Epithelial cell of proximal tubule (primary cell): ENCODE measurements at regions not wholly inside any gene's neighbourhood (a gene's known extent, or its start where the extent isn't known, plus 50 kb on each side); places are given as distances from the start of the nearest gene placed in this dataset.

Experiments used
- DNase-seq: peaks from one replicate; pipeline ENCODE4 v3.0.0-alpha.2; 2011; ENCODE audit warnings: low read depth
- H3K4me3 ChIP-seq: 2 replicates; pipeline ENCODE4 v1.5.1; 2011; ENCODE audit warnings: low read depth, mild to moderate bottlenecking, low read length
- TF ChIP-seq, protein P1 (sequence below): conservative IDR thresholded peaks from 2 replicates; pipeline ENCODE4 v1.5.1; 2012; ENCODE audit warnings: low read depth, mild to moderate bottlenecking, low read length

DNA sequence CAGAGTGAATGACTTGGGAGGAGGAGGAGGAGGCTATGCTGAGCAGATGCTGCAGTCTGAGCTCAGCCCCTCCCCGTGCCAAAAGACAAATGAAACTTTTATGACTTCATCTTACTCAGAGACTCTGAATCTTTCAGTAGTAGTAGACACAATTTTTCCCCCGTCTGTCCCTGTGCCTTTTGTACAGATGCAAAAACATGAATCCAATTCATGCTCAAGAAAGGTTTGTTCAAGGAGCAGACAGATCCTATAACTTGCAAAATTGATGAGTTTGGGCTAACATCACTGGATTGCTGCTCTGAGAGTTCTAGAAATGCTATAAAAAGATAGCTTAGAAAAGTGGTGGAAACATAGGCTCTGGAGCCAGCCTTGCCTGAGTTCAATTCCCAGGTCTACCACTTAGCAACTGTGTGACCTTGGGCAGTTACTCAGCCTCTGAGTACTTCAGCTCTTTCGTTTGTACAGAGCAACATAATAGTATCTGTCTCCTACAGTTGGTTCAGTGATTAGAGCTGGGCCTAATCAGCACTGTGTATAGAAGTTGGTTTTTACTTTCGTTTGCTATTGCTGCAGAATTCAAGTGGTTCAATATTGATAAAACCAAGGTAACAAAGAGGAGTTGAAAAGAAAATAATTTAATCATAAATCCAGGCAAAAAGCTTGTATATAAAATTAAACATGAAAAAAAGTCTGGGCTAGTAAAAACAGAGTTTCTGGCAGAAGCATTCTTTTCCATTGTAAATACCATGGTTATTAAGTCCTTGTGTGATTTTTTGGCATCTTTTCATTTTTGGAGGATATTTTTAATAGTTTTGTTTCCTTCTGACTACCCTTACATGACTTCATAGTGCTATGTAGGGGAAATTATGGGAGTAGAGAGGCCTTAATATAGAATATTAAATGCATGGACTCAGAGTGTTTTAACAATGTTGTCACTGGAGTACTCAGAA, 174.2 kb upstream of the ZNF32 start:
- TF ChIP-seq, protein P1, sequence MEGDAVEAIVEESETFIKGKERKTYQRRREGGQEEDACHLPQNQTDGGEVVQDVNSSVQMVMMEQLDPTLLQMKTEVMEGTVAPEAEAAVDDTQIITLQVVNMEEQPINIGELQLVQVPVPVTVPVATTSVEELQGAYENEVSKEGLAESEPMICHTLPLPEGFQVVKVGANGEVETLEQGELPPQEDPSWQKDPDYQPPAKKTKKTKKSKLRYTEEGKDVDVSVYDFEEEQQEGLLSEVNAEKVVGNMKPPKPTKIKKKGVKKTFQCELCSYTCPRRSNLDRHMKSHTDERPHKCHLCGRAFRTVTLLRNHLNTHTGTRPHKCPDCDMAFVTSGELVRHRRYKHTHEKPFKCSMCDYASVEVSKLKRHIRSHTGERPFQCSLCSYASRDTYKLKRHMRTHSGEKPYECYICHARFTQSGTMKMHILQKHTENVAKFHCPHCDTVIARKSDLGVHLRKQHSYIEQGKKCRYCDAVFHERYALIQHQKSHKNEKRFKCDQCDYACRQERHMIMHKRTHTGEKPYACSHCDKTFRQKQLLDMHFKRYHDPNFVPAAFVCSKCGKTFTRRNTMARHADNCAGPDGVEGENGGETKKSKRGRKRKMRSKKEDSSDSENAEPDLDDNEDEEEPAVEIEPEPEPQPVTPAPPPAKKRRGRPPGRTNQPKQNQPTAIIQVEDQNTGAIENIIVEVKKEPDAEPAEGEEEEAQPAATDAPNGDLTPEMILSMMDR: no peak
- H3K4me3 ChIP-seq: no peak overlapping the region
- DNase-seq: no peak

GRCh38 chr10:43821103-43821502, 172.4 kb upstream of the ZNF32 start:
- TF ChIP-seq, protein P1: no peak
- DNase-seq: no peak
- no peak overlapping the region for H3K4me3 ChIP-seq

- no peak for DNase-seq
- TF ChIP-seq, protein P1: no peak
Observed at GRCh38 chr10:43820663-43821062, 172.0 kb upstream of the ZNF32 start.

GRCh38 chr10:43819464-43820230, 171.0 kb upstream of the ZNF32 start:
- DNase-seq: no peak
- TF ChIP-seq, protein P1: no peak
- no peak overlapping the region for H3K4me3 ChIP-seq

More at GRCh38 chr10:43820663-43821062, 172.0 kb upstream of the ZNF32 start:
- H3K4me3 ChIP-seq: no peak overlapping the region

DNA sequence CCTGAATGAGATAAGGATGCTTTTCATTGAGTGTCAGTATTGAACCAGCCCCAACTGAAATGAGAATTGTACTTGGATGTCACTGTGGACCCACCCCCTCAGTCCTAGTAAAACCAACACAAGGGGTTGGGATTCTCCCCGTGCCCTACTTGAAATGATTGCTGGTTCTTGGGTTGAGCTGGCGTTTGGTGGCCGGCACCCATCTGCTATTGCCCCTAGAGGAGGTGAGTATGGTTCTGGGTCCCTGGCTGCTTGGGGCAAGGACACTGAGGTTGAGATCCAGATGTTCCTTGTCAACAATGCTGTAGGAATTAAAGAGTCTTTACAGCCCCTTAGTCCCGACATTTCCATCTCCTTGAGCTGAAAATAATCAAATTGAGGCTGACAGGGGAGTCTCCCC, 170.0 kb upstream of the ZNF32 start:
- no peak for DNase-seq
- TF ChIP-seq, protein P1: no peak
- H3K4me3 ChIP-seq: no peak overlapping the region

DNA sequence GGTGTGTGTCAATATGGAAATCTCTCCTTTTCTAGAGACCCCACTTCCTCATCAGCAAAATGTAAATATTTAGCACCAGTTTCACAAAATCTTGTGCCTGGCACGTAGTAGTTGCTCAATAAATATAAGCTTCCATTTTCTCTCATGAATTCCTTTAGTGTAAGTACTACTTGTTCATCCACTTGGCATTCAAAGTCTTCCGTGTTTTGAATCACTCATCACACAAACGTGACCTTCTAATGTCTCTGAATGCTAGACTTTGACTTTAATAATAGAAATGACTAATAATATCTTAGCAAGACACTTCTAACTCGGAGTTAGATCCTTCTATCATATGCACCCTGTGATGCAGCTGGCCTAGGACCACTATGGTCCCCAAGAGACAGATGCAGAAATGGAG, 168.7 kb upstream of the ZNF32 start:
- no peak for DNase-seq
- TF ChIP-seq, protein P1: no peak
- no peak overlapping the region for H3K4me3 ChIP-seq
